EL (cell line): ENCODE measurements at regions not wholly inside any gene's neighbourhood (a gene's known extent, or its start where the extent isn't known, plus 50 kb on each side); places are given as distances from the start of the nearest gene placed in this dataset.

Source experiments
- DNase-seq: peaks from one replicate; pipeline ENCODE4 v3.0.0-alpha.2; 2016

DNA sequence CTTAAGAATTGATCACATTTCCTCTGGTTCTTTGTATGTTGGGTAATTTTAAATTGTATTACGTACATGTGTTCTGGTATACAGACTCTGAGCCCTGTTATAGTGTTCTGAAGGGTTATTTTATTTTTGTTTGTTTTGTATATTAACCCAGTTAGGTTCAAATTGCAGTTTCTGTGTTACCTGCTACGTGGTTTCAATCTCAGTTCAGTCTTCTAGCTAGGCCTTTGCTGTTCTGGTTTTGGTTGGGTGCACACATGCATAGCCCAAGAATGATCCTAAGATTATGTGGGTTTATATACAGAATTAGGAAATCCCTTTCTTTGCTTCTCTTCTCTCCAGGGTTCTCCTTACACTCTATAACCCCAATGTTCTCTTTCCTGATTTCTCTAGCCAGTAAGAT, 161.0 kb downstream of the PPP1R2C start:
- no peak for DNase-seq

DNA sequence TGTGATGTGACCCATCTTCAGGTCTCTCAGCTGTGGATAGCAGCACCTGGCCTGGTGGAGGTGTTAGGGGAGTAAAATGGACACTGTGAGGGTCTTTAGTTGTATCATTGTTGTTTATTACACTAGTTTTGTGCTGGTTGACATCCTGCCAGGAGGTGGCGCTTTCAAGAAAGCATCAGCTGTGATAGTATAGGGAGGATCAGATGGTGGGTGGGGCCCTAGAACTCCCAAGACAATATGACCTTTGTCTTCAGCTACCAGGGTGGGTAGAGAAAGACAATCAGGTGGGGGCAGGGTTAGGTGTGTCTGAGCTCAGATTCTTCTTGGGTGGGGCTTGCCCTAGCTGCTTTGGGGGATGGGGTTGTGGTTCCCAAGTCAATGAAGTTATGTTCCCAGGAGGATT, 162.8 kb downstream of the PPP1R2C start:
- DNase-seq, result peak; percentile 3

DNA sequence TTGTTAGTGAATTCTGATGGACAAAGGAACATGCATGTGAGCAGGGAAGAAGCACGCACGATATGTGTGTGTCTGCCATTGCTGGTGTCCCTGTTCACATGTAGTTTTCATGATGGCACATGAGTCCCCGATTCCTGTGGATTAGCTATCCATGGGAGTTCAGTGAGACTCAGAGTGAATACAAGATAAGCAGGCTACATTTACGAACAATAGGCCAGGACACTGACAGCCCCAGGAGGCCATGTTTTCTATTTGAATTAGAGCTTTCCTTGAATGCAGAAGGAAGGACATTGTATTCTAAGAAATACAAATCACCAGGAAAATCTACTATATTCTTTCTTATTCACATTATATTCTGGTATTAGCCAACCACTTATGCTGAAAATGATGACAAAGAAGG, 171.4 kb downstream of the PPP1R2C start:
- DNase-seq, result no peak

DNA sequence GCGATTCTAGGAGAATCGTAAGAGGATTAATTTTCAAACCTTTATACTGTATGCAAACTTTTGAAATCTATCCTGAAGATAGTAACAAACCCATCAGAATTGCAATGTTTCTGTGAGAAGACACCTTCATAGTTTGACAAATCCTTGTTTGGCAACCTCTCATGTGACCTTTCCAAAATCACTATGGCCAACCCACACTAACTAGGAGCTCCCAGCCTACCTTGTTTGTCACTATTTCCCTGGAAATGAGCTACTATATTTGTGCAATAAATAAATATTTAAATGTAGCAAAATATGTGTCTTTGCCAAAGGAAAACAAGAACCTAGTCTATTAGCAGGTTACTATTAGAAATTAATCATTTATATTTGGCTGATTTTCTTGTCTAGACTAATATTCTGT, 173.7 kb downstream of the PPP1R2C start:
- no peak for DNase-seq

DNA sequence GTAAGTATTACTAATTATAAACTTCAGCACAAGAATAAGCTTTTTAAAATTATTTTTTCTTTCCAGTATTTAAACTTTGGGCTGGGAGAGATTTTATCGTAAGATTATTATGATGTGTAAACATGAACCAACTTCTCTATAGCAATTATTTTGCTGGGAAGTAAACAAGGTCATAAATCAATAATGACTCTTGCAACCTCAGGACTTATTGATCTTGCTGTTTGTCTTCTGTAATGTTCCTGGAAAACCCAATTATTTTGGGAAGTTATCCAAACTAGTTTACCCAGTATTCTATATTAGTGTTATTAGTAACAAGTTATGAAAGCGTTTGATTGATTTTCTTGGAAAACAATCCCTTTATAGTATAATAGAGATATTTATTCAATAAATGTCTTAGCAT, 174.9 kb downstream of the PPP1R2C start:
- DNase-seq, result no peak

- DNase-seq, result no peak
Measured at GRCh38 chrX:42602566-42602965, 175.4 kb downstream of the PPP1R2C start.

DNA sequence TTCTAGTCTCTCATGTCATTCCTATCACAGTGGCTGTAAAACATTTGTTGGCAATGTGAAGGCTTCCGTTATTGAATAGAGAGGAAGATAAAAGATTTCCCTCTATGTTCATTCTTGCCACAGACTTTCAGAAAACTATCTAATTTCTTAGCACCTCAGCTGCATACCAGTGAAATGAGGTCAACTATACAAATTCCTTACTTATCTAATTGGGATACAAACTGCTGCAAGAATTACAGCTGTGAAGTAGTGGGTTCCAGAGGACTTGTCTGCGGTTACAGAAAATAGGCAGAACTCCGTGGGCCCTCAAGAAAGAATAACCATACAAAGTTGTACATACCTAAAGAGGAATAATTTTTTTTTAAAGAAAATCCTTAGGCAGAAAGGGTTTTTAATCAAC, 175.8 kb downstream of the PPP1R2C start:
- no peak for DNase-seq

DNA sequence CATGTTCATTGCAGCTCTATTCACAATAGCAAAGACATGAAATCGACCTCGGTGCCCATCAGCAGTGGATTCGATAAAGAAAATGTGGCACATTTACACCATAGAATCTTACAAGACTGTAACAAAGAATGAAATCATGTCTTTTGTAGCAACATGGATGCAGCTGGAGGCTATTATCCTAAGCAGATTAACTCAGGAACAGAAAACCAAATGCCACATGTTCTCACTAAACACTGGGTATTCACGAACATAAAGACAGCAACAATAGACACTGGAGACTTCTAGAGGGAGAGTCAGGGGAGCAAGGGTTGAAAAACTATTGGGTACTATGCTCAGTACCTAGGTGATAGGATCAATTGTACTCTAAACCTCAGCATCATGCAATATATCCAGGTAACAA, 180.5 kb downstream of the PPP1R2C start:
- no peak for DNase-seq

- DNase-seq, result no peak
Measured at GRCh38 chrX:42585842-42586621, 191.9 kb downstream of the PPP1R2C start.

GRCh38 chrX:42577936-42578470, 200.0 kb downstream of the PPP1R2C start:
- no peak for DNase-seq

DNA sequence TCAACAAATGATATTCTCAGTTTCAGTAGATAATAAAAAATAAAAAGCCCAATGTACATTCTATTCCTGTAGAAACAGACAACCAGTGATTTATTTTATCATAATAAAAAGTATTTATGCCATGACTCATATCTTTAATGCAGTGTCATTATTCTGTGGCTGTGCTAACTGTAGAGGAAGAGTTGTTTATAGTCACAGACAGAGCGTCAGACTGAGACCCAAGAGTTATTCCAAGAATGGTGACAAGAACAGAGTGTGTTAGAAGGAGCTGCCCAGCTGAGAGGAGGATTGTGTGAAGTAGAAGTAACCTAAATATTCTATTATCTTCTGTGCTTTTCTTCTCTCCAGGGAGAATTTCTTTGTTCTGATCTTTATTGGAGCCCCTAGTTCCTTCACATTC, 210.7 kb downstream of the PPP1R2C start:
- no peak for DNase-seq

DNA sequence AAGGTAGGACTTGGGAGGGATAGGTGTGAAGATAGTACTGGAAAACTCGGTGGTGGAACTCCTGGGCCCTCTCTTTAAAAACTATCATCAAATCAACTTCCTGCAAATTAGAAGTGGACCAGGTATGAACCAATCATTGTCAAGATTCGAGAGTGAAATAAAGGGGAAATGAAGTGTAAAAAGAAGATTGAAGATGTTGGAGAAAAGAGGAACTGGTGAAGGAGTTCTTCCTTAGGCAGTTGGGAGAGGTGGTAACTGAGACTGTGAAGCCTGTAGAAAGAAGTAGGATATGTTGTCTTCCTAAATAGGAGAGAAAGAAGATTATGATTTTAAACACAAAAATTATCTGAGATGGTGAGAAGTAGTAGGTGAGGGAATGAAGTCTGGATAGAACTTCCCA, 212.2 kb downstream of the PPP1R2C start:
- no peak for DNase-seq

- DNase-seq, result no peak
Measured at GRCh38 chrX:42546800-42547199, 231.2 kb downstream of the PPP1R2C start.

- DNase-seq, result no peak
Measured at GRCh38 chrX:42544883-42545282, 233.1 kb downstream of the PPP1R2C start.

DNA sequence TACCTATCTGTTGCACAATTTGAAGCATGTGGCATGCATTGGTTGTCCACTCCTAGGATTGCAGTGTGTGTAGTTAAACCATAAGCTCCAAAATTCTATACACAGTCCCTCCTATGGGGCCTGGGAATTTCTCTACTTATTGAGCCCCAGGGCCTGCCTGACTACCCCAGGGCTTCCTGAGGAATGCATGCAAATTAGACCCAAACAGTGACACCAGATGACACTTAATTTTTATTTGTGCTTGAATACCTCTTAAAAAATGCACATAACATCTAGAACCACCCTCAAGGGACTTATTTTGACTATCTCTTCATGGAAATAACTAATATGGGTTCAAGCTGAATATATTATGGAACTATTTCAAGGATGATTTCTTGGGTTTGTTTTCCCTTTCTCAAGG, 236.4 kb downstream of the PPP1R2C start:
- no peak for DNase-seq

DNA sequence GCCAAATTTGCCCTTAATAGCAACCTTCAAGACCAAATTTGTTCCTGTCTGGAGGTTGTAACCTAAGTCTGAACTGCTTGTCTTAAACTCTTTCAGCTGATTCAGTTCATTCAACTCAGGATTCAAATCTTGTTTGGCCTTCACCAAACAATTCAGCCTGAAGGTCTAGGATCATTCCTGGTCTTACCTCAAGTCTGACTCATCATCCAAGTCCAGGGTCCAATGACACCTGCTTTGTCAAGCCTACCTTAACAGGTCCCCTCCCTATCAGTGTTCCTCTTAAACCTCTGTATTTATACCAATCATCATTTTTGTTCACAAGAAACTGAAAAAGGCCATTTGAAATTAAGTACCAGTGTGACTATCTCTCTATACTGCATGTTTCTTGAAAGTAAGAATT, 237.8 kb downstream of the PPP1R2C start:
- DNase-seq, result no peak

DNA sequence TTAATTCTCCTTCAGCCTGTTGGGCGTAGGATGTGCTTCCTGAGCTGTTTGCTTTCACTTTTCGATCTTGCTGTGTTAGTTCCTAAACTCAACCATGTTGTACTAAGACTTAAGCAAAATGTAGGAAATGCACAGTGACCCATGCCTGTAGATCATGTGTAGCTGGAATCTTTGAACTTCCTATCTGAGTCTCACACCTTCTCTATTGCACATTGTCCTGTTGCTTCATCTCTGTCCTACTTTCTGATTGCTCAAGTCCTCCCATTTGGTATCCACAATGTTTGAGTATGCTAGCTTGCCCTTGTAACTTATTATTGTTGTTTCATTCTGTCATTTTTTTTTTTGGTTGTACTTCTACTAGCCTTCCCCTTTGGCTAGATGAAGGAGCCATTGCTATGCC, 239.6 kb downstream of the PPP1R2C start:
- no peak for DNase-seq

DNA sequence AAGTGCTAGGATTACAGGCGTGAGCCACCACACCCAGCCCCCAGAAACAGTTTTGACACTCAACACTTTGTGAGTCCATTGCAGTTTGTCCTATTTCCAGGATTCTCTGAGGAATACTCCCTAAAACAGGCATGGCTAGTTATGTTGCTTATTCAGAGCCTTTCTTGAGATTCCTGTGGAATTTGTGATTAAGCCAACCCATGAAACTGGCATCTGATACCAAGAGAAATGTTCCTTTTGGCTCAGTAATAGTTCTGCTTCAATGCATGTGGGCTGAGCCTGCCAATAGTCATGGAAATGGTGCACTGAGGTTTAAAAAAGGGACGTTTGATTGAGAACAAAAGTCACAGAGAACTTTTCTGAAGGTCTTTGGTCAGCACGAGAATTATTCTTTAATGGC, 241.7 kb downstream of the PPP1R2C start:
- no peak for DNase-seq

- no peak for DNase-seq
Measured at GRCh38 chrX:42535233-42535632, 242.7 kb downstream of the PPP1R2C start.

DNA sequence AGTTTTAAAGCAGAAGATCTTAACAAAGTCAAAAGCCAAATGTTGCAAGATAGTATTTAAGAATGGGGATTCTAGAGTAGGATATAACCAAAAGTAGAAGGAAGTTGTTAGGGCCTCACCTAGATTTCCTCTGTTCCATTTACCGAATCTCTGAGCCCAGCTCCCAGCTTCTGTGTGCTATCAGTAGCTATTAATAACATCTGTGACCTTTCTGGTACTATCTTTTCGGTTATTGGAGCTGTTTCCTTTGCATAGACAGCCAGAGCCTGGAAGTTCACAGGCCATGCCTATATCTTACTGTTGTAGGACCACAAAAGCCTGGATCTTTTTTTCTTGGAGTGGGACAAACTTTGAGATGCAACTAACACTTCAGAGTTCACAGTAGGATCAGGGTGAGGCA, 244.2 kb downstream of the PPP1R2C start:
- DNase-seq, result no peak

GRCh38 chrX:42531441-42531840, 246.5 kb downstream of the PPP1R2C start:
- DNase-seq, result no peak

GRCh38 chrX:42530027-42530426, 247.9 kb downstream of the PPP1R2C start:
- peak; percentile 65 for DNase-seq

DNA sequence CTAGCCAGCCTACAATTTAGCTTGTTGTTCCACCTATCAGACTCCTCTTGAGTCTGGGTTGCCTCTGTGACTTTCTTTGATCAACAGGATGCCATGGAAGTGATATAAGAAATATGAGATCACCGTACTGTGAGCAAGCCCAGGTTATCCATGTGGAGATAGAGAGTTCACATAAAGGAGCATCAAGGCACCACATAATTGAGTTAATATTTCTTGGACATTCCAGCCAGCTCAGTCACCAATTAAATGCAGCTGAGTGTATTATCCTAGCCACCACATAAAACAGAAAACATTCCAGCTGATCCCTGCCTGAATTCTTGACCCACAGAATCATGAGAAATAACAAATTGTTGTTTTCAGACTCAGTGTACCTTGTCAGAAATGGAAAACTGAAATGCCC, 253.6 kb downstream of the PPP1R2C start:
- DNase-seq, result peak; percentile 74

GRCh38 chrX:42519666-42520231, 258.2 kb downstream of the PPP1R2C start:
- DNase-seq, result peak; percentile 53

DNA sequence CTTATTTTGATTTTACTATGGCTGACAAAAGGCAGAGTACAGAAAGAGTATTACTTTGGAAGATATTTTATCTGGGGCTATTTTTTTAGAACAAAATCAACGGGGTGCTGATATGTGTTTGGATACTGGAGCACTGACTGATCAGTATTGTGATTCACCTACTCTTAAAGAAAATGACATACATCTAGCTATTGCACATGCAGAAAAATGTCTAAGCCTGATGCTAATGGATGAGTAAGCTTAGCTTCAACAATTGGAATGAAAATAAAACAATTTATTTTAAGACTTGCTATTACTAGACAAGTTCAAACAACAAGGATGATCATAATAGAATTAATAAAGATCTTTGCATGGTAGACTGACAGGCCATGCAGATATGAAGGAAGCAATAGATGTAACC, 262.0 kb downstream of the PPP1R2C start:
- peak; percentile 1 for DNase-seq
